GM18909 (cell line): ENCODE measurements at regions not wholly inside any gene's neighbourhood (a gene's known extent, or its start where the extent isn't known, plus 50 kb on each side); places are given as distances from the start of the nearest gene placed in this dataset.

Experiments used
- ATAC-seq: cut with Tn5 transposase; IDR thresholded peaks from one replicate; pipeline ENCODE4 v1.9.1; 2021; ENCODE audit warnings: mild to moderate bottlenecking; ENCODE audit not compliant: unreplicated experiment, poor library complexity

DNA sequence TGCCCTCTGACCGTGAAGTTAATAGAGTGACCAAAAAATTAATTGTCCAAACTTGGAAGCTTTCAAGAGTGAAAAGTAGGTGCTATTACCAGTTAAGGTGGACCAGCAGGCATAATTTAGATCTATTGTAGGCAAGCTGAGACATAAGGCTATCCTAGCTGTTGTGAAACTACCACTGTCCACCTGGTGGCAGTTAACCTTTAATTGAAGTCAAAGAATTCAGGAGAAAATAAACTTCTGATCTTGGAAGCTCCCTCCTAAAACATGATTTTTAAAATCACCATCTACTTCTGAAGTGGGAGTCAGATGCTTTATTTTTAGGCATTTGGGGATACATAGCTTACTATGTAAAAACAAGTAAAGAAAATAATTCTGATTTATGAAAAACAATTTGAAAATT lies 636.3 kb upstream of the HTR2C start:
- ATAC-seq = no peak

- no peak for ATAC-seq
These were observed 648.4 kb upstream of the HTR2C start for GRCh38 chrX:113935518-113935917.

DNA sequence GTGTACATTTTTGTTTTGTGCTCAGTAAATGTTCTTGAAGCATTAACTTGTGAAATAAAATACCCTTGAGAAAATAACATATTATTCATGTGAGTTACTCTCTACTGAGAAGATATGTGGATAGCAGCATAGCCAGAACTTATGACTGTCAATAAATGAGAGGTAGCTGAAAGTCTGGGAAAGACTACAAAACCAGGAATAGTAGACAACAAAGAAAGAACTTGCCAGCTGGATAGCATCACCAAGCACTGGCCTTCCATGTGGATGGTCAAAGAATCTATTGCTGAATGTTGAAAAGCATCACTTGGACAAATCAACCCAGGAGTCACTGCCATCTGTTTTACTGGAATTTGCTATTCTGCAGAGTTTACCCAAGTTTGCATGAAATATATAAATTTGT lies 650.0 kb upstream of the HTR2C start:
- ATAC-seq = no peak

DNA sequence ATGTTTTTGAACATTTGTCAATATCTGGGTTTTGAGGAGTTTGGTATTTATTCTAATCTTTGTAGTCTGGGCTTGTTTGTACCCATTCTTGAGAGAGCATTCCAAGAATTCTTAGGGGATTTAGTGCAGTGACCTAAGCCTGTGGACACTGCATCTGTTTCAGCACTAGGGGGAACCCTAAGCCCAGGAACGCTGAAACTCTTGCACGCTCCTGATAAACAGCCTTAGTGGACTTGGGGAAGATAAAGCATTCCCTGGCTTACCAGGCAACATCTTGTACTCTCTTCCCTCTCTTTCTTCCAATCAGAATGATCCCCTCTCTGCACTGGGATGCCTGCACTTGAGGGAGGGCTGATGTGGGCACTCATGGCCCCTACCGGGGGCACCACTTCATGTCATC lies 654.9 kb upstream of the HTR2C start:
- peak; percentile 75 for ATAC-seq

DNA sequence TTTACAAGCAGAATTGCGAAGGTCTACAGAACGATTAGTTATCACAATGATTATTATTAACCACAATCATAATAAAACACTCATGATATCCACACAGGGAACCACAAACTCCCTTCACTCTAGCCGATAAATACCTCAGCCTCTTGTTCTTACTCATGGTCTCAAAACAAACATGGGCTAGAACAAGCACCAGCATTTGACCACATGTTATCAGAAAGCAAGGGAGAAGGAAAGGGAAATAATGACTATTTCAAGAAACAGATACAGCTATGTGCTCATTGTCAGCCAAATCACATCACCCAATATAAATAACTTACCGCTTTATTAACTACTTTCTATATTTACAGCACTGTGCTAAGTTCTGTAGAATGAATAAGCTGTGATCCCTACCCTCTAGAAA lies 663.2 kb upstream of the HTR2C start:
- no peak for ATAC-seq

- no peak for ATAC-seq
These were observed 664.5 kb upstream of the HTR2C start for GRCh38 chrX:113919387-113919786.

- ATAC-seq = no peak
These were observed 677.7 kb upstream of the HTR2C start for GRCh38 chrX:113906168-113906567.

GRCh38 chrX:113892891-113893290 lies 691.0 kb upstream of the HTR2C start:
- ATAC-seq = no peak

GRCh38 chrX:113892401-113892800 lies 691.5 kb upstream of the HTR2C start:
- ATAC-seq = no peak

- ATAC-seq = no peak
These were observed 710.8 kb upstream of the HTR2C start for GRCh38 chrX:113873056-113873455.

DNA sequence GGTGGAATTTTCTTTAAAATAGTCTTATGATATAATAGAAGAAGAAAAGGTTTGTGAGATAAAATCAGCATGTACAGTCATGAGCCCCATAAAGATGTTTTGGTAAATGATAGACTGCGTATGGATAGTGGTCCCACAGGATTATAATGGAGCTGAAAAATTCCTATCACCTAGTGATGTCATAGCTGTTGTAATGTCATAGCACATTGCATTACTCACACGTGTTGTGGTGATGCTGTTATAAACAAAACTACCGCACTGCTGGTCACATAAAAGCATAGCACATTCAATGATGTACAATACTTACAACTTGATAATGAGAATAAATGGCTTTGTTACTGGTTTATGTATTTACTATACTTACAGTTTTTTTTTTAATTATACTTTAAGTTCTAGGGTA lies 715.2 kb upstream of the HTR2C start:
- ATAC-seq = no peak

DNA sequence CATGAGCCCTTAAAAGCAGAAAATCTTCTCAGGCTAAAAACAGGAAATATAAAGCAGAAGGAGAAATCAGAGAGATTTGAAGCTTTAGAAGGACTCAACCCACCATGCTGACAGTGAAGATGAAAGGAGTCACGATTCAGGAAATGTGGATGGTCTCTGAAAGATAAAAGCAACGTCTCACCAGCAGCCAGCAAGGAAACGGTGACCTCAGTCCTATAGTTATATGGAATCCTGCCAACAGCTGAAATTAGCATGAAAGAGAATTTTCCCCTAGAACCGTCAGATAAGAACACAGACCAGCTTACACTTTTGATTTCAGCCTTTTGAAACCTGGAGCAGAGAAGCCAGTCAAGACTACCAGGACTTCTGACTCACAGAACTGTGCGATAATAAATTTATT lies 715.7 kb upstream of the HTR2C start:
- no peak for ATAC-seq

GRCh38 chrX:113849408-113849807 lies 734.5 kb upstream of the HTR2C start:
- no peak for ATAC-seq

- no peak for ATAC-seq
These were observed 750.5 kb upstream of the HTR2C start for GRCh38 chrX:113833096-113834055.

GRCh38 chrX:113828470-113828869 lies 755.4 kb upstream of the HTR2C start:
- ATAC-seq = no peak

GRCh38 chrX:113818346-113818745 lies 765.5 kb upstream of the HTR2C start:
- ATAC-seq = no peak

- no peak for ATAC-seq
These were observed 779.1 kb upstream of the HTR2C start for GRCh38 chrX:113804819-113805218.

GRCh38 chrX:113804291-113804690 lies 779.6 kb upstream of the HTR2C start:
- no peak for ATAC-seq

- ATAC-seq = no peak
These were observed 781.0 kb upstream of the HTR2C start for GRCh38 chrX:113802837-113803236.

- ATAC-seq = no peak
These were observed 782.9 kb upstream of the HTR2C start for GRCh38 chrX:113800955-113801354.

DNA sequence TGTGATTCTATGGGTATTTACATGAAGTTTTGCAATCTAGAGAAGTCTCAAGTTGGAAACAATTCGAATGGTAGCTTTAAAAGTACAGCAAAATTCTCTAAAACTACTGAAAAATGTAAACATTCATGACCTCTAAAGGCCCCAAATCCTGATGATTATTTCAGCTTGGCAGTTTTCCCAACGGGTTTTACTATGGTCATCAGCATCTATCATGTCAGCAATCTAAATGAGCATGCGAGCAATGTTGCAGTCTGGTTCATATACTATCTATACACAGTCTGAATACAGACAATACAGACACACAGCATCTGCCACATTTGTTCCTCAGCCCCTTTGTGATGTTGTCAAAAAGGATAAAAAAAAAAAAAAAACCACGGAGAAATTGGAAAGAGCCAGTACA lies 790.3 kb upstream of the HTR2C start:
- no peak for ATAC-seq

DNA sequence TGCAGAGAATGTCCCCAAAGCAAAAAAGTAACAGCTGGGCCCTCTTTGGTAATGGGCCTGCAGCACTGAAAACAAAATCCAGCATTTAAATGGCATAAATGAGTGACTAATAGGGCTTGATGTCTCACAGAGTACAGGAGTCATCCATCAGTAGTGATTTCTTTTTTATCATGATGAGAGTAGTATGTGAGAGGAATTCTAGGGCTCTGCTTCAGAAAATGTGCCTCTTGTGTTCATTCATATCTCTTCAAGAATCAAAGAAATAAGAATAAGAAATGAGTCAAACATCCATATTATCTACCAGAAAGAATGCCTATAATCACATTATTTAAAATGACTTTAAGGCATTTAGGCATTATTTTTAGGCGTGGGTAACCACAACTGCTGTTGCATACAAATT lies 792.9 kb upstream of the HTR2C start:
- no peak for ATAC-seq
